ENCODE measurements at regions not wholly inside any gene's neighbourhood (a gene's known extent, or its start where the extent isn't known, plus 50 kb on each side); places are given as distances from the start of the nearest gene placed in this dataset.

DNA sequence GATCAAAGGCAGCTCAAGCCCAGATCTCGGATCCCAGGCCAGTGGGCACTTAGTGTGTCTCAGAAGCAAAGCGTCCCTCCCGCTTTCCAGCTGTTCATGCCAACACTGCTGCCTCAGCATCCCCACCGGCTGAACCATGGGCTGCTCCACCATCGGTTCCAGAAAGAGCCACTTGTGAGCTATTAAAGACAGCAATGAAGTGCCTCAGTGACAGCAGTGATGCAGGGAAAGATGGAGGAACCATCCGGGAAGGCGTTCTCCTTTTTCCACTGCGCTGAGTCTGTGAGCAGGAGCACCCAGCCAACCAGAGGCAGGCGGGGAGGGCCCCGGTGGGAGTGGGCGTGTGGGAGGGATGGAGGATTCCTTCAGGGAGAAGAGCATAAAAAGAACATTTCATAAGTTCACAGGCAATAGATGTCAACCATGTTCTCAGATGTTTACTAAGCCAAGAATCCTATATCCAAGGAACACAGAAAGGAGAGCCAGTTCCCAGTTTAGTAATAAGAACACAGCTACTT, 96.2 kb upstream of the MKI67 start:
- DNase-seq = no peak

- DNase-seq = no peak
Observed at GRCh38 chr10:128230401-128230800, 104.2 kb upstream of the MKI67 start.

DNA sequence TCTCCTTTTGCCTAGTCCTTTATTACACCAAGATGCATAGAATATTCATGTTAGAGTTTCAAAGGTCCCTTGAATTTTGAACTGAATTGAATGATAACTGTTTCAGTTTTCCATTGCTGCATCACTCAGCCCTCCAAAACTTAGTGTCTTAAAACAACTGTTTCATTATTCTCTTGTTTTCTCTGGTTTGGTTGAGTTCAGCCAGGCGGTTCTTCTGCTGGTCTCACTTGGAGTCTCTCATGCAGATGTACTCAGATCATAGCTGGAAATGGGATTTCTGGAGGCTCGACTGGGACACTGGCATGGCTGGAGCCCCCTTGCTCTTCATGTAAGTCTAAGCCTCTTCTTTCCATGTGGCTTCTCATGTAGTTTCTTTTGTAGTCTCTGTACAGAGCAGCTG, 107.2 kb upstream of the MKI67 start:
- no peak for DNase-seq

DNA sequence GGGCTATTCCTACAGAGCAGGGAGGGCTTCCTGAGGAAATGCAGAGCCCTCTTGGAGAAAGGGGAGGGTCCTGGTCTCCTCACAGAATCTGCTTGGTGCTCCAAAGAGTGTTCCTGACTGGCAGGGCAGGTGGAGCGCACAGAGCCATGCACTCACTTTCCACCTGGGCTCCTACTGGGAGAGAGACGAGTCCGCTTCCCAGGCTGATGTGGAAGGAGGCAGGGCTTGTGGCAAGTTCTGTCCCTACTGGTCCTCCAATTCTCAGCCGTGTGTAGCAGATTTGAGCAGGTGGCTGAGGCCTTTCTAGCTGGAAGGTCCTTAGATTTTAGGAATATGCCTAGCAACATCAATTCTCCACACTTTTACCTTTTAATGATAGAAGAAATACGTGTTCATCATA, 111.5 kb upstream of the MKI67 start:
- DNase-seq = no peak

- DNase-seq = no peak
Observed at GRCh38 chr10:128241023-128241422, 114.8 kb upstream of the MKI67 start.

- no peak for DNase-seq
Observed at GRCh38 chr10:128242641-128243040, 116.4 kb upstream of the MKI67 start.

DNA sequence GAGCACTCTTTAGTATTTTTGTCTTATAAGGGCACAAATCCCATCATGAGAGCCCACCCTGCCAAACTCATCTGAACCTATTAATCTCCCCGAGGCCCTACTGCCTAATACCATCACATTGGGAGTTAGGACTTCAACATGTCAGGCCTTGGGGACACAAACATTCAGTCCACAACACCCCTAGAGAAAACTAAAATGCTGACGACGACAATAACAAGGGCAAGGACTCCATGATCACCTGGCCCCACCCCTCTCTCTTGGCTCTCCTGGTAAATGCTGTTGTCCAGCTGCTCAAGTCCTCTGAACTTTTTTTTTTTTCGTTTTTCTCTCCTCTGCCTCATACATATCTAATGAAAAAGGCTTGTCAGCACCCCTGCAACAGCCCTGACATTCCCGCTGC, 118.8 kb upstream of the MKI67 start:
- DNase-seq = no peak

GRCh38 chr10:128247576-128247975, 121.4 kb upstream of the MKI67 start:
- DNase-seq = no peak

- no peak for DNase-seq
Observed at GRCh38 chr10:128254476-128254875, 128.3 kb upstream of the MKI67 start.

GRCh38 chr10:128257428-128257827, 131.2 kb upstream of the MKI67 start:
- DNase-seq = no peak

DNA sequence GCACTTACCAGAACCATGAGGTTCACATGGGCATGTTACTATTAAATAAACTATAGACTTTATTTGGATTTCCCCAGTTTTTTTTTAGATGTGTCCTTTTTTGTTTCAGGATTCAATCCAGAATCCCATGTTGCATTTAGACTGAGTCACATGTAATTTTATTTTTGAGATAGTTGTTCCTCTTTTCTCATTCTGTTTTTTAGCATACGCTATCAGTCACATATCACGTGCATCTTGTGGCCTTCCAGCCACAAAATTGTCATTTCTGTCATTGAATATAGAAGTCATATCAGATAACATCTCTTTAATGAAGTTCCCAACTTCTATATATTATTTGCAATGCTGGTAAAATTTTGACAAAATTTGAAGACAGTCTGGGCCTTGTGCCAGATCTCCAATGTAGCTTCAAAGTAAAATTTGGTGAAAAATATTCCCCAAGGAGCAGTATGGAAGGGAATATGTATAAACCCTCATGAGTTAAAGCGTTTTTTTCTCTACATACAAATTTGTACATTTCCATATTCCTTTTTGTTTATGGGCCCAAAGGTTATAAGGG, 132.3 kb upstream of the MKI67 start:
- DNase-seq = no peak

GRCh38 chr10:128263891-128264688, 137.9 kb upstream of the MKI67 start:
- peak; percentile 71 for DNase-seq

GRCh38 chr10:128265596-128265995, 139.4 kb upstream of the MKI67 start:
- no peak for DNase-seq

DNA sequence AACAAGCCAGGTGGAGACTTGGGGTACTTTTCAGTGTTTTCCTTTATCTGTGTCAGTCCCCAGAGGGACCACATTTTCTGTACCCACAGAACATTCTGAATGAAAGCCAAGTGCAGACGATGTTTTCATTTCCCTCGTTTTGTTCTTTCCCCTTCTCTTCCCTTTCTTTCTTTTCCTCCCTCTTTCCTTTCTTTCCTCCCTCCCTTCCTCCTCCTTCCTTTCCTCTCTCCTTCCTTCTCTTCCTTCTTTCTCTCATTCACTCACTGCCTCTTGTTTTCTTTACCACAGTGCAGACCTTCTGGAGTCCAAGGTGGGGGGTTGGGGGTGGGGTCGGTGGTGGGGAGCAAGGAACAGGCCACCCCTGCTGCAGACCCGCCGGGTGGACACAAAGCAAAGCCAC, 141.4 kb upstream of the MKI67 start:
- DNase-seq = no peak

GRCh38 chr10:128268015-128268722, 141.9 kb upstream of the MKI67 start:
- no peak for DNase-seq

- no peak for DNase-seq
Observed at GRCh38 chr10:128274938-128275337, 148.7 kb upstream of the MKI67 start.

GRCh38 chr10:128275388-128276177, 149.4 kb upstream of the MKI67 start:
- no peak for DNase-seq

DNA sequence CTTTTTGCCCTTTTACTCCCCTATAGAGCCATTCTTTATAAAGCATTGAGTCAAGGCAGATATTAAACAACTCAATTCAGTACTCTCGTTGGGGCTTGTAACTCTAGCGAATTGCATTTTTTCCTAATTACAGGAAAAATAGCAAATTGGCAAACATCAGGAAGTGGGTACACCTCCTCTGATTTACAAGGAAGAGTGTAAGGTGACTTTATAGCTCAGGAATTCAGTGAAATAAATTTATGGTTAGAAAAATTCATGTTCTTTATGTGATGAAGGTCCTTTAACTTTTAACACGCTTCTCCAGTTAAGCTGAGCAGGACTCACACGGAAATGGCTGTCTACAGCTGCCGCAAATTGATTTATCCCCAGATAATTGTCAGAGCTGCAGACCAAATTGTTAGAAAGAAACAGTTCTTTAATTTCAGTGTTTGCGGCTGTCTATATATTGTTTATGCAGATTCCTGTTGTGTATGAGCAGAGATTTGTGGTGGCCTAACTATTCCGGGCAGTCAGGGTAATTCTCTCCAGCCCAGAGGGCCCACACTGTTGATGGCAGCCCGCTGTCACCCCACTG, 151.1 kb upstream of the MKI67 start:
- no peak for DNase-seq

DNA sequence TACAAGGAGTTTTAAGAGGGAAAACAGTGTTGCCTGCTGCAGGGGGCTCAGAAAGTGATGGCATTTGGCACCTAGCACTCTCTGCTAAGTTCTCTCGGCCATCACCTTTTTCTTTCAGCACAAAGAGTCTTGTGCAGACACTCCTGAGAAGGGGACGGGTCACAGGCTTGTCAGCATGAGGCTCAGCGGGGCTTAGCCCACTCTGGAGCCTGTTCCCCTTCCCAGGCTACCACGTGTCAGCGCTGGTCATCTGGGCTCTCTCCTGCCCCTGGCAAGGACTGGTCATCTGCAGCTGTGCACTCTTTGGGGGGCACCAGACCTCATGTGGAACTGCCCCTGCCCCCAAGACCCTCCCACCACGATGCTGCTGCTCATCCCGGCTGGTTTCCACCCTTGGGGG, 152.1 kb upstream of the MKI67 start:
- no peak for DNase-seq

- no peak for DNase-seq
Observed at GRCh38 chr10:128280271-128280670, 154.0 kb upstream of the MKI67 start.

DNA sequence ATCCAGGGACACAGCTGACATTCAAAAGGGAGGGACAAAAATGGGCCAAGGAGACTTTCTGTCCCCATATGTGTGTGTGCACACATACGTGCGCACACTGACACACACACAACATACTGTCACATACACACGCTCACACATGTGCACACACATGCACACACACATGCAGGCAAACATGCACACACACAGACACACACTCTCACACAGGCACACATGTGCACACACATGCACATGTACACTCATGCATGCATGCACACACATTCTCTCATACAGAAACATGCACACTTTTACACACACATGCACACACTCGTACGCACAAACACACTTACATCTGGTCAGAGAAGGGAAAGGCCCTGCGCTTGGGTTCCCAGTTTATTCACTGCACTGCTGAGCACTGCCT, 155.1 kb upstream of the MKI67 start:
- DNase-seq = no peak

DNA sequence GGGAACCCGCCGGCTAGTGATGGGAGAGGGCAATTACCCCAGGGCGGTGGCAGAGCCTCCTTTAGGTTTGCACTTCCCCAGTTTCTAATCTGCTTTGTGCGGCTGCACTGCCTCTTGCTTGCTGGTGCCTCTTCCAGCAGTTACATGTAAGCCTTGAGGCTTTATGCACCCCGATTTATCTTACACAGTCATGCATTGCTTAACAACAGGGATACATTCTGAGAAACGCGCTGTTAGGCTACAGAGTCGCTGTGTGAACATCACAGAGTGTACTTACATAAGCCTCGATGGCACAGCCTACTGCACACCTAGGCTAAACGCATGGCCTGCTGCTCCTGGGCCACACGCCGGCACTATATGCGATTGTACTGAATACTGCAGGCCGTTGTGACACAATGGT, 155.6 kb upstream of the MKI67 start:
- DNase-seq = no peak
